ENCODE measurements at regions not wholly inside any gene's neighbourhood (a gene's known extent, or its start where the extent isn't known, plus 50 kb on each side); places are given as distances from the start of the nearest gene placed in this dataset.

DNA sequence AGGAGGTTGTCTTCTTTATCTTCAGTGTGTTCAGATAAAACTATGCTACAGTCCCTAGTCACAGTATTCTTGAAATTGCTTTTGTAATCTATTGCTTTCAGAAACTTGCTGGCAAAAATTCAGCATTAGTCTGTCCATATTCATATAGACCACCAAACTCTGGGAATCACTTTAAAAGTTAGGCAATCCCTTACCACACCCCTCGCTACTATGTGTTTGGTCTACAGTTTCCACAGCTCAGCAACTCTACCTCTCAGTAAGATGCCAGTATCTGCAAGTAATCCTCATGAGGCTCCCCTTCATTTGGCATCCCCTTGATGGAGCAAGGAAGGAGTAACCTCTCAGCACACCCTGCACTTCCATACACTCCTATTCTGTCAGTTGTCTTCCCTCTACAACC, 1706.6 kb upstream of the CELF4 start:
- Histone ChIP-seq H3K4me1 (ENCODE audit: insufficient read depth) (no peaks in the 10 kb centered on the region), H3K4me3 (no peak overlapping the region), H3K27ac (no peak overlapping the region), H3K9me3 (no peaks in the 10 kb centered on the region), H3K27me3 (no peaks in the 10 kb centered on the region), H3K36me3 (no peaks in the 10 kb centered on the region)
- WGBS, 3 donors, result 74 to 87% (median 86%) methylated on average over 1 of the region's 1 CpG
- no peak for TF ChIP-seq EP300 (IDR thresholded peaks at IDR 0.05)
- TF ChIP-seq, protein P1, sequence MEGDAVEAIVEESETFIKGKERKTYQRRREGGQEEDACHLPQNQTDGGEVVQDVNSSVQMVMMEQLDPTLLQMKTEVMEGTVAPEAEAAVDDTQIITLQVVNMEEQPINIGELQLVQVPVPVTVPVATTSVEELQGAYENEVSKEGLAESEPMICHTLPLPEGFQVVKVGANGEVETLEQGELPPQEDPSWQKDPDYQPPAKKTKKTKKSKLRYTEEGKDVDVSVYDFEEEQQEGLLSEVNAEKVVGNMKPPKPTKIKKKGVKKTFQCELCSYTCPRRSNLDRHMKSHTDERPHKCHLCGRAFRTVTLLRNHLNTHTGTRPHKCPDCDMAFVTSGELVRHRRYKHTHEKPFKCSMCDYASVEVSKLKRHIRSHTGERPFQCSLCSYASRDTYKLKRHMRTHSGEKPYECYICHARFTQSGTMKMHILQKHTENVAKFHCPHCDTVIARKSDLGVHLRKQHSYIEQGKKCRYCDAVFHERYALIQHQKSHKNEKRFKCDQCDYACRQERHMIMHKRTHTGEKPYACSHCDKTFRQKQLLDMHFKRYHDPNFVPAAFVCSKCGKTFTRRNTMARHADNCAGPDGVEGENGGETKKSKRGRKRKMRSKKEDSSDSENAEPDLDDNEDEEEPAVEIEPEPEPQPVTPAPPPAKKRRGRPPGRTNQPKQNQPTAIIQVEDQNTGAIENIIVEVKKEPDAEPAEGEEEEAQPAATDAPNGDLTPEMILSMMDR (IDR thresholded peaks at IDR 0.05), result no peak
- no peak for DNase-seq
- intact Hi-C loops (cut with DNase I), result no loop called here

DNA sequence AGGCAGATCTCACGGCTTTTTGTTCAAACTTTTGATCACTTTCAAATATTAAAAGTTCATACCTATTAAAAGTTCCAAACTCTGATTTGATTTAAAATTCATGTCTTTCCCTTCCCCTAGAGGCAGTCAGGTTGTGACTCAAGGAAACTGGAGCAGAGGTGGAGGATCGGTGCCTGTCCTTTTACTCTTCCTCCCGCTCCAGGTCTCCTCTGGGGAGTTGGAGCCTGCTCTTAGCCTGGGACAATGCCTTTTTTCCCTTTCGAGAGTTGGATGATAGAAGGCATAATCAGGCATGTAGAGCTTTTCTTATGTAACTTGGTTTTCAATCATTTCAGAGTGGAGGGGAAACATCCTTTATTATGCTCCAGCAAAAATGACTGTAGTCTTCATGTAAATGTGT, 1706.1 kb upstream of the CELF4 start:
- Histone ChIP-seq H3K36me3 (no peaks in the 10 kb centered on the region), H3K27ac (no peak overlapping the region), H3K9me3 (no peaks in the 10 kb centered on the region), H3K4me3 (no peak overlapping the region), H3K4me1 (ENCODE audit: insufficient read depth) (no peaks in the 10 kb centered on the region), H3K27me3 (no peaks in the 10 kb centered on the region)
- TF ChIP-seq EP300 (IDR thresholded peaks at IDR 0.05) (no peak), POLR2A (IDR thresholded peaks at IDR 0.05) (no peak)
- TF ChIP-seq, protein P1 (IDR thresholded peaks at IDR 0.05), result no peak
- DNase-seq, result no peak
- 80 to 91% (median 84%) methylated on average over 4 of the region's 4 CpGs for WGBS, 3 donors
- intact Hi-C loops (cut with DNase I), result no loop called here

DNA sequence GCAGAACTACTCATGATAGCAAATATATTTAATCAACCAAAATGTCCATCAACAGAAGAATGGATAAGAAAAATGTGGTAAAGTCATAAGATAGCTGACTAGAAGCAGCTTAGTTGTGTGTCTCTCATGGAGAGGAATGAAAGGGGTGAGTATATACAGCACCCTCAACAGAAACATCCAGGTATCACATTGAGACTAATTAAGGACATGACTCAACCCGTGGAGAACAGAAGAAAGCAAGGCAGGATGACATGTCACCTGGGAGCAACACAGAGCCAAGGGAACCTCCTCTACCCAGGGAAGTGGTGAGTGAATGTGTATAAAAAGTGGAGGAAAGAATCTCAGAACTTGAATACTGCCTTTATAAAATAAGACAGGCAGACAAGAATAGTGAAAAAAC, 1695.0 kb upstream of the CELF4 start:
- no peak for TF ChIP-seq POLR2A (IDR thresholded peaks at IDR 0.05)
- TF ChIP-seq, protein P1 (IDR thresholded peaks at IDR 0.05), result no peak
- H3K27me3 ChIP-seq, result no peaks in the 10 kb centered on the region
- no peak overlapping the region for H3K27ac ChIP-seq
- H3K9me3 ChIP-seq, result no peaks in the 10 kb centered on the region
- H3K4me3 ChIP-seq, result no peak overlapping the region
- WGBS, 3 donors, result 70 to 85% (median 82%) methylated on average over 1 of the region's 1 CpG
- DNase-seq, result no peak
- H3K4me1 ChIP-seq (ENCODE audit: insufficient read depth), result no peaks in the 10 kb centered on the region
- intact Hi-C loops (cut with DNase I), result no loop called here
- H3K36me3 ChIP-seq, result no peaks in the 10 kb centered on the region

DNA sequence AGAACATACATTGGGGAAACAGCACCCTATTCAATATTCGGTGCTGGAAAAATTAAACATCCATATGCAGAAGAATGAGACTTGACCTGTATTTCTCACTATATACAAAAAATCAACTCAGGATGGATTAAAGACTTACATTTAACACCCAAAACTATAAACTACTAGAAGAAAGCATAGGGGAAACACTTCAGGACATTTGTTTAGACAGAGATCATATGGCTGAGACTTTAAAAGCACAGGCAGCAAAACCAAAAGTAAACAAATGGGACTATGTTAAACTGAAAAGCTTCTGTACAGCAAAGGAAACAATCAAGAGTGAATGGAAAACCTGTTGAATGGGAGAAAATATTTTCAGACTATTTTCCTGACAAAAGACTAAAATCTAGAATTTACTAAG, 1694.1 kb upstream of the CELF4 start:
- no peaks in the 10 kb centered on the region for H3K9me3 ChIP-seq
- TF ChIP-seq EP300 (IDR thresholded peaks at IDR 0.05) (no peak), POLR2A (IDR thresholded peaks at IDR 0.05) (no peak)
- TF ChIP-seq, protein P1 (IDR thresholded peaks at IDR 0.05), result no peak
- intact Hi-C loops (cut with DNase I), result no loop called here
- H3K27ac ChIP-seq, result no peak overlapping the region
- WGBS, 3 donors, result 55 to 74% (median 70%) methylated on average over 1 of the region's 1 CpG
- no peaks in the 10 kb centered on the region for H3K36me3 ChIP-seq
- DNase-seq, result no peak
- no peaks in the 10 kb centered on the region for H3K27me3 ChIP-seq
- H3K4me1 ChIP-seq (ENCODE audit: insufficient read depth), result no peaks in the 10 kb centered on the region
- H3K4me3 ChIP-seq, result no peak overlapping the region

DNA sequence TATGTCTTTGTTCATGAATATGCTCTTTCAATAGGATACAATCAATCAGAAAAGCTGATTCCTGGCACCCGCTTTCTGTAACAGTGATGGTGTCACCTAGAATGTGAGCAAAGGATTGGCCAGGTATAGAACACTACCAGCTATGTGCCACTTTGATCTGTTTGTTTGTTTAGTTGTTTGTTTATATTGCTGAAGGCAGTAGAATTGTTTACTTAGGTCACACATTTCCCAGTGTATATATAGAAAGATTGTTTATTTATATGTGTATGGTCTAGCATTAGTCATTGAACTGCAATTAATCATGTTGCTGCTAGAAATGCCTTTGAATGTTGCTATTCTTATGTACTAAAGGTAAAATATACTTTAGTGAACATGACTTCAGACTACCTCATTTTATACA, 1678.6 kb upstream of the CELF4 start:
- H3K27ac ChIP-seq, result no peak overlapping the region
- WGBS, 3 donors, result 95 to 98% (median 97%) methylated on average over 1 of the region's 1 CpG
- H3K36me3 ChIP-seq, result no peaks in the 10 kb centered on the region
- H3K27me3 ChIP-seq, result no peaks in the 10 kb centered on the region
- no peaks in the 10 kb centered on the region for H3K4me1 ChIP-seq (ENCODE audit: insufficient read depth)
- intact Hi-C loops (cut with DNase I), result no loop called here
- TF ChIP-seq, protein P1 (IDR thresholded peaks at IDR 0.05), result no peak
- no peak for DNase-seq
- H3K4me3 ChIP-seq, result no peak overlapping the region
- no peaks in the 10 kb centered on the region for H3K9me3 ChIP-seq

Measured in ovary (tissue), 7 donors.